Upper lobe of left lung (tissue), 6 donors: ENCODE measurements at regions not wholly inside any gene's neighbourhood (a gene's known extent, or its start where the extent isn't known, plus 50 kb on each side); places are given as distances from the start of the nearest gene placed in this dataset.

Source experiments
- ATAC-seq, 2 donors: fragments of 200-7000 bp; cut with Tn5 transposase; one replicate each; pipeline ENCODE4 v1.9.1; 2022; ENCODE audit warnings: mild to moderate bottlenecking in 2 of 2, moderate library complexity in 2 of 2; ENCODE audit not compliant: low FRiP score in 2 of 2
- DNase-seq, 2 donors: peaks; one replicate each; pipeline ENCODE4 v3.0.0-alpha.2; 2019 to 2020
- H3K27ac ChIP-seq, 4 donors: fragments of 200-600 bp; sonication (generic); one replicate each; pipeline ENCODE4 v1.5.1; 2016 to 2019
- H3K27me3 ChIP-seq, 4 donors: fragments of 200-600 bp; sonication (generic); one replicate each; pipeline ENCODE4 v1.5.1; 2017 to 2019
- H3K36me3 ChIP-seq, 4 donors: fragments of 200-600 bp; sonication (generic); one replicate each; pipeline ENCODE4 v1.5.1; 2016 to 2019
- H3K4me1 ChIP-seq, 4 donors: fragments of 200-600 bp; sonication (generic); one replicate each; pipeline ENCODE4 v1.5.1; 2018 to 2019
- H3K4me3 ChIP-seq, 4 donors: fragments of 200-600 bp; sonication (generic); one replicate each; pipeline ENCODE4 v1.5.1; 2017 to 2019; ENCODE audit warnings: mild to moderate bottlenecking in 2 of 4, moderate library complexity in 1 of 4
- H3K9me3 ChIP-seq, 4 donors: fragments of 200-600 bp; sonication (generic); one replicate each; pipeline ENCODE4 v1.5.1; 2018 to 2019
- CTCF ChIP-seq, 6 experiments: fragments of 450-650 bp in 4 of 6; fragments of 200-600 bp in 2 of 6; sonication (generic) in 2 of 6; IDR thresholded peaks; one replicate each; pipeline ENCODE4 v1.5.1; 2016 to 2019; ENCODE audit warnings: antibody characterized with exemption in 6 of 6
- EP300 ChIP-seq, 4 donors: sonication (generic); formaldehyde crosslinking; IDR thresholded peaks; one replicate each; pipeline ENCODE4 v1.5.1; 2017; ENCODE audit warnings: antibody characterized with exemption in 4 of 4, control low read depth in 2 of 4
- POLR2A ChIP-seq, 4 donors: fragments of 450-650 bp; IDR thresholded peaks; one replicate each; pipeline ENCODE4 v1.5.1; 2016 to 2017; ENCODE audit warnings: antibody characterized with exemption in 4 of 4, mild to moderate bottlenecking in 2 of 4
- POLR2AphosphoS5 ChIP-seq, 2 donors: sonication (generic); formaldehyde crosslinking; IDR thresholded peaks; one replicate each; pipeline ENCODE4 v1.5.1; 2017; ENCODE audit warnings: antibody characterized with exemption in 2 of 2
- WGBS, 2 donors: methylation state at CpG; one replicate each; pipeline ENCODE4 v1.1.5; 2017 to 2018; 5-methylcytosine and 5-hydroxymethylcytosine counted together
- donor health status: DM: no; HTN: no; CAD: no; lungs with moderate emphysema.
- donor health status: DM: no; HTN: yes; CAD: no; lungs with severe emphysema.

GRCh38 chr1:8115769-8116167 is 89.7 kb upstream of the ERRFI1 start:
- peak overlapping the region in 3 of 4 donors; percentile 54 to 82 (median 60) for H3K27ac ChIP-seq
- ATAC-seq (no peak), DNase-seq (no peak)
- no peaks in the 10 kb centered on the region for H3K36me3 ChIP-seq
- WGBS, 2 donors, result 90 to 92% methylated on average over 9 of the region's 9 CpGs
- H3K27me3 ChIP-seq, result no peaks in the 10 kb centered on the region
- TF ChIP-seq POLR2AphosphoS5 (IDR thresholded peaks at IDR 0.05) (no peak), POLR2A (IDR thresholded peaks at IDR 0.05) (no peak), CTCF (IDR thresholded peaks at IDR 0.05) (no peak), EP300 (IDR thresholded peaks at IDR 0.05) (no peak)
- H3K4me1 ChIP-seq, result peaks cover 18 to 30% (median 24%) of the 10 kb centered on the region in 4 donors
- no peaks in the 10 kb centered on the region for H3K9me3 ChIP-seq
- H3K4me3 ChIP-seq, result no peak overlapping the region

- 95 to 98% methylated on average over 10 of the region's 10 CpGs for WGBS, 2 donors
- Histone ChIP-seq H3K4me3 (no peak overlapping the region), H3K27me3 (no peaks in the 10 kb centered on the region), H3K4me1 (peaks cover 12 to 24% (median 19%) of the 10 kb centered on the region in 4 donors), H3K9me3 (no peaks in the 10 kb centered on the region), H3K27ac (peak overlapping the region in 2 of 4 donors; percentile 60 to 82), H3K36me3 (no peaks in the 10 kb centered on the region)
- DNase-seq, result no peak
- ATAC-seq, result peak in 1 of 2 donors; percentile 51
- no peak for TF ChIP-seq POLR2A (IDR thresholded peaks at IDR 0.05)
- TF ChIP-seq EP300 (IDR thresholded peaks at IDR 0.05), result no peak
- TF ChIP-seq CTCF (IDR thresholded peaks at IDR 0.05), result no peak
- TF ChIP-seq POLR2AphosphoS5 (IDR thresholded peaks at IDR 0.05), result no peak
Observed at GRCh38 chr1:8115031-8115768, 89.1 kb upstream of the ERRFI1 start.

GRCh38 chr1:8113262-8114220 is 87.4 kb upstream of the ERRFI1 start:
- no peak for DNase-seq
- no peaks in the 10 kb centered on the region for H3K9me3 ChIP-seq
- H3K4me3 ChIP-seq, result no peak overlapping the region
- ATAC-seq, result no peak
- no peak overlapping the region for H3K27ac ChIP-seq
- no peaks in the 10 kb centered on the region for H3K27me3 ChIP-seq
- no peaks in the 10 kb centered on the region for H3K36me3 ChIP-seq
- no peak for TF ChIP-seq EP300 (IDR thresholded peaks at IDR 0.05)
- 74 to 79% methylated on average over 16 to 17 of the region's 17 CpGs for WGBS, 2 donors
- peaks cover 10 to 21% (median 17%) of the 10 kb centered on the region in 4 donors for H3K4me1 ChIP-seq

GRCh38 chr1:8112611-8113261 is 86.6 kb upstream of the ERRFI1 start:
- no peak for ATAC-seq
- DNase-seq, result no peak

More at GRCh38 chr1:8112611-8113261, 86.6 kb upstream of the ERRFI1 start:
- Histone ChIP-seq H3K27me3 (no peaks in the 10 kb centered on the region), H3K4me1 (peaks cover 10 to 21% (median 17%) of the 10 kb centered on the region in 4 donors), H3K4me3 (no peak overlapping the region), H3K27ac (no peak overlapping the region), H3K9me3 (no peaks in the 10 kb centered on the region), H3K36me3 (no peaks in the 10 kb centered on the region)
- WGBS, 2 donors, result 88 to 91% methylated on average over 11 of the region's 11 CpGs
- no peak for TF ChIP-seq POLR2AphosphoS5 (IDR thresholded peaks at IDR 0.05)
- TF ChIP-seq EP300 (IDR thresholded peaks at IDR 0.05), result no peak
- no peak for TF ChIP-seq CTCF (IDR thresholded peaks at IDR 0.05)
- TF ChIP-seq POLR2A (IDR thresholded peaks at IDR 0.05), result no peak
